A673 (cell line): ENCODE measurements at regions not wholly inside any gene's neighbourhood (a gene's known extent, or its start where the extent isn't known, plus 50 kb on each side); places are given as distances from the start of the nearest gene placed in this dataset.

Experiments
- EZH2 ChIP-seq: fragments of 200-600 bp; sonication (generic); IDR thresholded peaks from 2 replicates; pipeline ENCODE4 v1.6.1; 2017; ENCODE audit warnings: borderline replicate concordance, low read depth, mild to moderate bottlenecking, mixed read lengths, antibody characterized with exemption, low read length; ENCODE audit not compliant: poor library complexity, severe bottlenecking
- TF ChIP-seq, protein P1 (sequence below): fragments of 300-800, 200-600 bp; sonication (generic); conservative IDR thresholded peaks from 2 replicates; pipeline ENCODE4 v1.5.1; 2017; ENCODE audit warnings: low read depth, mild to moderate bottlenecking, antibody characterized with exemption, low read length, moderate library complexity, mixed read lengths

DNA sequence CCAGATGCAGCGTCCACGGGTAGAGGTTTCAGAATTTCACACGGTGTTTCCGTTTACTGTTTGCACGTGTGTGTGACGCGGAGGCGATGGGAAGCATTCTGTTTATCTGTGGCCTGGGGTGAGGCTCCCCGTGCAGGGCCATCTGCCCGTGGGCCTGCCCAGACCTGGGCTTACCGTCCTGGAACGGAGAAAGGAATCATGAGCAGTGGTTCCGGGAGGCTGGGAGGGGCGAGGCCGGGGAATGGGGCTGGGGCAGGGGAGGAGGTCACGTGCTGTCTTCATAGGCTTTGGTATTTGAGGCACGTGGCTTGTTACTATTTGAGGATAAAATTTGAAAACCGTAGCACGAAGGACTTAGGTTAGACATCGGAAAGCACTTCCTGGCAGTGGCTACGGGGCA lies 77.9 kb downstream of the RTP5 start:
- TF ChIP-seq, protein P1, sequence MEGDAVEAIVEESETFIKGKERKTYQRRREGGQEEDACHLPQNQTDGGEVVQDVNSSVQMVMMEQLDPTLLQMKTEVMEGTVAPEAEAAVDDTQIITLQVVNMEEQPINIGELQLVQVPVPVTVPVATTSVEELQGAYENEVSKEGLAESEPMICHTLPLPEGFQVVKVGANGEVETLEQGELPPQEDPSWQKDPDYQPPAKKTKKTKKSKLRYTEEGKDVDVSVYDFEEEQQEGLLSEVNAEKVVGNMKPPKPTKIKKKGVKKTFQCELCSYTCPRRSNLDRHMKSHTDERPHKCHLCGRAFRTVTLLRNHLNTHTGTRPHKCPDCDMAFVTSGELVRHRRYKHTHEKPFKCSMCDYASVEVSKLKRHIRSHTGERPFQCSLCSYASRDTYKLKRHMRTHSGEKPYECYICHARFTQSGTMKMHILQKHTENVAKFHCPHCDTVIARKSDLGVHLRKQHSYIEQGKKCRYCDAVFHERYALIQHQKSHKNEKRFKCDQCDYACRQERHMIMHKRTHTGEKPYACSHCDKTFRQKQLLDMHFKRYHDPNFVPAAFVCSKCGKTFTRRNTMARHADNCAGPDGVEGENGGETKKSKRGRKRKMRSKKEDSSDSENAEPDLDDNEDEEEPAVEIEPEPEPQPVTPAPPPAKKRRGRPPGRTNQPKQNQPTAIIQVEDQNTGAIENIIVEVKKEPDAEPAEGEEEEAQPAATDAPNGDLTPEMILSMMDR = no peak
- no peak for TF ChIP-seq EZH2
